Activated CD8-positive, alpha-beta T cell treated with anti-CD3 and anti-CD28 coated beads for 36 hours (primary cell): ENCODE measurements at regions not wholly inside any gene's neighbourhood (a gene's known extent, or its start where the extent isn't known, plus 50 kb on each side); places are given as distances from the start of the nearest gene placed in this dataset.
A peak's percentile ranks its signal among the peaks of the same experiment; 100 is the strongest.

ENCODE experiments used
- ATAC-seq: fragments of 200-7000 bp; cut with Tn5 transposase; one replicate; pipeline ENCODE4 v1.10.0; 2021; ENCODE audit warnings: mild to moderate bottlenecking, moderate library complexity
- CTCF ChIA-PET: fragments of 350-600 bp; sonication (Branson Sonifier 250); formaldehyde crosslinking; loops from one replicate; lab custom pipeline; 2021; ENCODE audit warnings: antibody characterized with exemption; lab: Charles Lee
- POLR2A ChIA-PET: fragments of 350-600 bp; sonication (Branson Sonifier 250); formaldehyde crosslinking; loops from one replicate; lab custom pipeline; 2021; ENCODE audit warnings: antibody characterized with exemption; lab: Charles Lee
- DNase-seq: peaks from one replicate; pipeline ENCODE4 v3.0.0-alpha.2; 2020
- H3K27ac Mint-ChIP-seq: one replicate; pipeline ENCODE4 v1.8.0; 2021; ENCODE audit warnings: mild to moderate bottlenecking, mixed read lengths
- H3K27me3 Mint-ChIP-seq: one replicate; pipeline ENCODE4 v1.8.0; 2021; ENCODE audit warnings: mixed read lengths
- H3K36me3 Mint-ChIP-seq: one replicate; pipeline ENCODE4 v1.8.0; 2021; ENCODE audit warnings: low read depth, mixed read lengths
- H3K4me1 Mint-ChIP-seq: one replicate; pipeline ENCODE4 v1.8.0; 2021; ENCODE audit warnings: low read depth, mixed read lengths
- H3K4me3 Mint-ChIP-seq: one replicate; pipeline ENCODE4 v1.8.0; 2021; ENCODE audit warnings: mild to moderate bottlenecking, moderate library complexity, mixed read lengths
- H3K9me3 Mint-ChIP-seq: one replicate; pipeline ENCODE4 v1.8.0; 2021; ENCODE audit warnings: mixed read lengths
- CTCF ChIP-seq: fragments of 200-600 bp; IDR thresholded peaks from one replicate; pipeline ENCODE4 v1.8.0; 2022; ENCODE audit warnings: antibody characterized with exemption, mild to moderate bottlenecking
- intact Hi-C: fragments of 100-400 bp; cut with micrococcal nuclease; formaldehyde crosslinking; loops from one replicate; pipeline ENCODE4 v1.10.0; 2022

- ChIA-PET CTCF (interaction anchor here (1.3 to 1.6 kb wide), 2 partner anchors 8 to 28 kb away, joined by 3 to 8 read pairs; no protein-coding TSS in a partner anchor), POLR2A (interaction anchor here (1.0 kb wide), 1 partner anchor 28 kb away, joined by 3 read pairs; no protein-coding TSS in a partner anchor)
- intact Hi-C loops, result loop anchor here (5.0 kb wide), 2 partner anchors 39 to 59 kb away; no protein-coding TSS in a partner anchor
- peak; percentile 23 for ATAC-seq
- no peak for TF ChIP-seq CTCF
- Mint-ChIP-seq H3K4me1 (peaks cover 53% of the 10 kb centered on the region), H3K27me3 (no peaks in the 10 kb centered on the region), H3K9me3 (peaks cover 5% of the 10 kb centered on the region), H3K4me3 (no peak overlapping the region), H3K27ac (peak overlapping the region; percentile 40), H3K36me3 (no peaks in the 10 kb centered on the region)
- DNase-seq, result peak; percentile 48
Observed at GRCh38 chr4:123480706-123481418, 84.3 kb downstream of the SPRY1 start.

GRCh38 chr4:123481717-123482116 lies 85.1 kb downstream of the SPRY1 start:
- no peaks in the 10 kb centered on the region for H3K27me3 Mint-ChIP-seq
- ATAC-seq, result no peak
- intact Hi-C loops, result loop anchor here (5.0 kb wide), 2 partner anchors 39 to 59 kb away; no protein-coding TSS in a partner anchor
- H3K4me3 Mint-ChIP-seq, result no peak overlapping the region
- H3K27ac Mint-ChIP-seq, result peak overlapping the region; percentile 40
- ChIA-PET CTCF (interaction anchor here (1.3 kb wide), 1 partner anchor 29 kb away, joined by 3 read pairs; no protein-coding TSS in a partner anchor), POLR2A (interaction anchor here (0.9 kb wide), 1 partner anchor 13 kb away, joined by 3 read pairs; no protein-coding TSS in a partner anchor)
- no peaks in the 10 kb centered on the region for H3K36me3 Mint-ChIP-seq
- no peak for DNase-seq
- peaks cover 5% of the 10 kb centered on the region for H3K9me3 Mint-ChIP-seq
- TF ChIP-seq CTCF, result no peak
- peaks cover 52% of the 10 kb centered on the region for H3K4me1 Mint-ChIP-seq

GRCh38 chr4:123484291-123484926 lies 87.8 kb downstream of the SPRY1 start:
- H3K27ac Mint-ChIP-seq, result no peak overlapping the region
- CTCF ChIA-PET, result no interaction called here
- H3K4me1 Mint-ChIP-seq, result peaks cover 37% of the 10 kb centered on the region
- ATAC-seq, result no peak
- POLR2A ChIA-PET, result no interaction called here
- no peak overlapping the region for H3K4me3 Mint-ChIP-seq
- no peaks in the 10 kb centered on the region for H3K27me3 Mint-ChIP-seq
- no peak for DNase-seq
- H3K36me3 Mint-ChIP-seq, result no peaks in the 10 kb centered on the region
- H3K9me3 Mint-ChIP-seq, result peaks cover 2% of the 10 kb centered on the region
- intact Hi-C loops, result loop anchor here (5.0 kb wide), 2 partner anchors 42 to 62 kb away; no protein-coding TSS in a partner anchor
- no peak for TF ChIP-seq CTCF

GRCh38 chr4:123485601-123486000 lies 89.0 kb downstream of the SPRY1 start:
- Mint-ChIP-seq H3K4me1 (peaks cover 35% of the 10 kb centered on the region), H3K36me3 (no peaks in the 10 kb centered on the region), H3K27ac (no peak overlapping the region), H3K4me3 (no peak overlapping the region), H3K9me3 (peaks cover 2% of the 10 kb centered on the region), H3K27me3 (no peaks in the 10 kb centered on the region)
- no peak for TF ChIP-seq CTCF
- ChIA-PET POLR2A (interaction anchor here (0.7 kb wide), 1 partner anchor 8 kb away, joined by 3 read pairs; no protein-coding TSS in a partner anchor), CTCF (no interaction called here)
- DNase-seq, result no peak
- intact Hi-C loops, result no loop called here
- no peak for ATAC-seq
